ENCODE measurements at regions not wholly inside any gene's neighbourhood (a gene's known extent, or its start where the extent isn't known, plus 50 kb on each side); places are given as distances from the start of the nearest gene placed in this dataset.

DNA sequence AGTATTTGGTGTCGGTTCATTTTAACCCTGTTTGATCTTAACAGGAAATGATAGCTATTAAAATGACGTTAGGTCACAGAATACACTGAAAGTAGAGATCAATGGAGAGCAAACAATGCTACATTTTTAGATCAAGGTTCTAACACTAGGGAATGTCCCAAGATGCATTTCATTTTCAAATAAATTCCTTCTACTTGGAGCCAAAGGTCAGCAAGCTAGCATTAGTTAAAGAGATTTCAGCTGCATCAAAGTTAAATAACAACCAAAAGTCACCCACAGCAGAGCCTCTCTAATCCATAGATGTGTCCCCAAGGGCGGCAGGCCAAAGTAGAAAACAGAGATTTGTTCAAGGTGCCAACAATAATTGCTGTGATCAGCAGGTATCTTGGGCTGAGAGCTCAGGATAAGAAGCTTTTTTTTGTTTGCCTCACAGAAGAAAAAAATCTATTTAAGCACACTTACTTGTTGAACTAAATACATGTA, 1233.6 kb upstream of the TMEFF2 start (continued):
- TF ChIP-seq, protein P1, sequence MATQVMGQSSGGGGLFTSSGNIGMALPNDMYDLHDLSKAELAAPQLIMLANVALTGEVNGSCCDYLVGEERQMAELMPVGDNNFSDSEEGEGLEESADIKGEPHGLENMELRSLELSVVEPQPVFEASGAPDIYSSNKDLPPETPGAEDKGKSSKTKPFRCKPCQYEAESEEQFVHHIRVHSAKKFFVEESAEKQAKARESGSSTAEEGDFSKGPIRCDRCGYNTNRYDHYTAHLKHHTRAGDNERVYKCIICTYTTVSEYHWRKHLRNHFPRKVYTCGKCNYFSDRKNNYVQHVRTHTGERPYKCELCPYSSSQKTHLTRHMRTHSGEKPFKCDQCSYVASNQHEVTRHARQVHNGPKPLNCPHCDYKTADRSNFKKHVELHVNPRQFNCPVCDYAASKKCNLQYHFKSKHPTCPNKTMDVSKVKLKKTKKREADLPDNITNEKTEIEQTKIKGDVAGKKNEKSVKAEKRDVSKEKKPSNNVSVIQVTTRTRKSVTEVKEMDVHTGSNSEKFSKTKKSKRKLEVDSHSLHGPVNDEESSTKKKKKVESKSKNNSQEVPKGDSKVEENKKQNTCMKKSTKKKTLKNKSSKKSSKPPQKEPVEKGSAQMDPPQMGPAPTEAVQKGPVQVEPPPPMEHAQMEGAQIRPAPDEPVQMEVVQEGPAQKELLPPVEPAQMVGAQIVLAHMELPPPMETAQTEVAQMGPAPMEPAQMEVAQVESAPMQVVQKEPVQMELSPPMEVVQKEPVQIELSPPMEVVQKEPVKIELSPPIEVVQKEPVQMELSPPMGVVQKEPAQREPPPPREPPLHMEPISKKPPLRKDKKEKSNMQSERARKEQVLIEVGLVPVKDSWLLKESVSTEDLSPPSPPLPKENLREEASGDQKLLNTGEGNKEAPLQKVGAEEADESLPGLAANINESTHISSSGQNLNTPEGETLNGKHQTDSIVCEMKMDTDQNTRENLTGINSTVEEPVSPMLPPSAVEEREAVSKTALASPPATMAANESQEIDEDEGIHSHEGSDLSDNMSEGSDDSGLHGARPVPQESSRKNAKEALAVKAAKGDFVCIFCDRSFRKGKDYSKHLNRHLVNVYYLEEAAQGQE (IDR thresholded peaks at IDR 0.05; ENCODE audit: borderline replicate concordance in 1 of 2, low read depth in 1 of 2, low read length in 2 of 2), result peak in 1 of 2 experiments; percentile 70; a peak in 1 of 4 replicates
- TF ChIP-seq ZNF589 (CRISPR knock-in tag; conservative IDR thresholded peaks at IDR 0.05) (no peak; the same call in 1 of the 2 replicates), POLR2A (IDR thresholded peaks at IDR 0.05; ENCODE audit: insufficient read depth in 1 of 2, low read depth in 2 of 2, low read length in 2 of 2) (no peak), MTA1 (CRISPR knock-in tag; IDR thresholded peaks at IDR 0.05; ENCODE audit: borderline replicate concordance) (peak; percentile 41; the same call in 1 of the 2 replicates), CHCHD3 (CRISPR knock-in tag; IDR thresholded peaks at IDR 0.05) (no peak), NR2C2 (CRISPR knock-in tag; IDR thresholded peaks at IDR 0.05; ENCODE audit: borderline replicate concordance) (peak; percentile 82), ATF1 (CRISPR knock-in tag; IDR thresholded peaks at IDR 0.05) (peak; percentile 87), ATF7 (IDR thresholded peaks at IDR 0.05) (peak; percentile 70; the same call in 1 of the 2 replicates), ATF7 (CRISPR knock-in tag; IDR thresholded peaks at IDR 0.05) (peak; percentile 85; the same call in 1 of the 2 replicates), TBX3 (IDR thresholded peaks at IDR 0.05; ENCODE audit: borderline replicate concordance) (peak; percentile 97), ONECUT2 (CRISPR knock-in tag; IDR thresholded peaks at IDR 0.05) (peak; percentile 98), SP2 (CRISPR knock-in tag; IDR thresholded peaks at IDR 0.05) (no peak), POGZ (CRISPR knock-in tag; IDR thresholded peaks at IDR 0.05) (peak; percentile 97), ZNF160 (CRISPR knock-in tag; IDR thresholded peaks at IDR 0.05) (no peak), ZNF629 (CRISPR knock-in tag; conservative IDR thresholded peaks at IDR 0.05) (0 out of 2 replicates have a peak, but pooled peaks have one; percentile 26), FOXA1 (IDR thresholded peaks at IDR 0.05) (peak; percentile 72), FOXA1 (CRISPR knock-in tag; IDR thresholded peaks at IDR 0.05) (peak; percentile 91)
- TF ChIP-seq, protein P2, sequence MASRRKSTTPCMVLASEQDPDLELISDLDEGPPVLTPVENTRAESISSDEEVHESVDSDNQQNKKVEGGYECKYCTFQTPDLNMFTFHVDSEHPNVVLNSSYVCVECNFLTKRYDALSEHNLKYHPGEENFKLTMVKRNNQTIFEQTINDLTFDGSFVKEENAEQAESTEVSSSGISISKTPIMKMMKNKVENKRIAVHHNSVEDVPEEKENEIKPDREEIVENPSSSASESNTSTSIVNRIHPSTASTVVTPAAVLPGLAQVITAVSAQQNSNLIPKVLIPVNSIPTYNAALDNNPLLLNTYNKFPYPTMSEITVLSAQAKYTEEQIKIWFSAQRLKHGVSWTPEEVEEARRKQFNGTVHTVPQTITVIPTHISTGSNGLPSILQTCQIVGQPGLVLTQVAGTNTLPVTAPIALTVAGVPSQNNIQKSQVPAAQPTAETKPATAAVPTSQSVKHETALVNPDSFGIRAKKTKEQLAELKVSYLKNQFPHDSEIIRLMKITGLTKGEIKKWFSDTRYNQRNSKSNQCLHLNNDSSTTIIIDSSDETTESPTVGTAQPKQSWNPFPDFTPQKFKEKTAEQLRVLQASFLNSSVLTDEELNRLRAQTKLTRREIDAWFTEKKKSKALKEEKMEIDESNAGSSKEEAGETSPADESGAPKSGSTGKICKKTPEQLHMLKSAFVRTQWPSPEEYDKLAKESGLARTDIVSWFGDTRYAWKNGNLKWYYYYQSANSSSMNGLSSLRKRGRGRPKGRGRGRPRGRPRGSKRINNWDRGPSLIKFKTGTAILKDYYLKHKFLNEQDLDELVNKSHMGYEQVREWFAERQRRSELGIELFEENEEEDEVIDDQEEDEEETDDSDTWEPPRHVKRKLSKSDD (CRISPR knock-in tag; IDR thresholded peaks at IDR 0.05; ENCODE audit: low read depth), result no peak; the same call in 1 of the 2 replicates
- TF ChIP-seq, protein P3, sequence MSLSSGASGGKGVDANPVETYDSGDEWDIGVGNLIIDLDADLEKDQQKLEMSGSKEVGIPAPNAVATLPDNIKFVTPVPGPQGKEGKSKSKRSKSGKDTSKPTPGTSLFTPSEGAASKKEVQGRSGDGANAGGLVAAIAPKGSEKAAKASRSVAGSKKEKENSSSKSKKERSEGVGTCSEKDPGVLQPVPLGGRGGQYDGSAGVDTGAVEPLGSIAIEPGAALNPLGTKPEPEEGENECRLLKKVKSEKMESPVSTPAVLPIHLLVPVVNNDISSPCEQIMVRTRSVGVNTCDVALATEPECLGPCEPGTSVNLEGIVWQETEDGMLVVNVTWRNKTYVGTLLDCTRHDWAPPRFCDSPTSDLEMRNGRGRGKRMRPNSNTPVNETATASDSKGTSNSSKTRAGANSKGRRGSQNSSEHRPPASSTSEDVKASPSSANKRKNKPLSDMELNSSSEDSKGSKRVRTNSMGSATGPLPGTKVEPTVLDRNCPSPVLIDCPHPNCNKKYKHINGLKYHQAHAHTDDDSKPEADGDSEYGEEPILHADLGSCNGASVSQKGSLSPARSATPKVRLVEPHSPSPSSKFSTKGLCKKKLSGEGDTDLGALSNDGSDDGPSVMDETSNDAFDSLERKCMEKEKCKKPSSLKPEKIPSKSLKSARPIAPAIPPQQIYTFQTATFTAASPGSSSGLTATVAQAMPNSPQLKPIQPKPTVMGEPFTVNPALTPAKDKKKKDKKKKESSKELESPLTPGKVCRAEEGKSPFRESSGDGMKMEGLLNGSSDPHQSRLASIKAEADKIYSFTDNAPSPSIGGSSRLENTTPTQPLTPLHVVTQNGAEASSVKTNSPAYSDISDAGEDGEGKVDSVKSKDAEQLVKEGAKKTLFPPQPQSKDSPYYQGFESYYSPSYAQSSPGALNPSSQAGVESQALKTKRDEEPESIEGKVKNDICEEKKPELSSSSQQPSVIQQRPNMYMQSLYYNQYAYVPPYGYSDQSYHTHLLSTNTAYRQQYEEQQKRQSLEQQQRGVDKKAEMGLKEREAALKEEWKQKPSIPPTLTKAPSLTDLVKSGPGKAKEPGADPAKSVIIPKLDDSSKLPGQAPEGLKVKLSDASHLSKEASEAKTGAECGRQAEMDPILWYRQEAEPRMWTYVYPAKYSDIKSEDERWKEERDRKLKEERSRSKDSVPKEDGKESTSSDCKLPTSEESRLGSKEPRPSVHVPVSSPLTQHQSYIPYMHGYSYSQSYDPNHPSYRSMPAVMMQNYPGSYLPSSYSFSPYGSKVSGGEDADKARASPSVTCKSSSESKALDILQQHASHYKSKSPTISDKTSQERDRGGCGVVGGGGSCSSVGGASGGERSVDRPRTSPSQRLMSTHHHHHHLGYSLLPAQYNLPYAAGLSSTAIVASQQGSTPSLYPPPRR (CRISPR knock-in tag; IDR thresholded peaks at IDR 0.05; ENCODE audit: borderline replicate concordance), result peak; percentile 97
